Endothelial cell of umbilical vein (primary cell): ENCODE measurements at regions not wholly inside any gene's neighbourhood (a gene's known extent, or its start where the extent isn't known, plus 50 kb on each side); places are given as distances from the start of the nearest gene placed in this dataset.
"Not testable (repeated sequence)": the region's sequence is repeated elsewhere in the genome, so short reads cannot be mapped to it uniquely, and the experiment has no call there.

ENCODE experiments used
- BruUV-seq: library from RNA; stranded (reverse); fragments of 400-500 nt; replicated peaks from 2 replicates; lab custom pipeline; 2021; lab: Mats Ljungman, UMichigan
- CTCF ChIA-PET: fragments of 300-600, 350-600 bp; sonication (Branson Sonifier 250); formaldehyde crosslinking; loops from one replicate; lab custom pipeline; 2021; ENCODE audit warnings: antibody characterized with exemption, inconsistent platforms; lab: Charles Lee
- POLR2A ChIA-PET: fragments of 300-600, 350-600 bp; sonication (Branson Sonifier 250); formaldehyde crosslinking; loops from one replicate; lab custom pipeline; 2021; ENCODE audit warnings: antibody characterized with exemption, inconsistent platforms; lab: Charles Lee
- DNase-seq: peaks from one replicate; pipeline ENCODE4 v3.0.0-alpha.2; 2011; ENCODE audit warnings: low read depth, low spot score
- FAIRE-seq: peaks from 2 replicates; lab custom pipeline; 2011; peaks lifted over from hg19 to GRCh38; lab: Jason Lieb, UNC
- H2AFZ ChIP-seq: 2 replicates; pipeline ENCODE4 v1.6.0; 2012; ENCODE audit warnings: low read depth, low read length, control low read depth, inconsistent platforms
- H3K27ac ChIP-seq: 2 replicates; pipeline ENCODE4 v1.5.1; 2011; ENCODE audit warnings: low read depth, mild to moderate bottlenecking, control low read depth, low read length, moderate library complexity; ENCODE audit not compliant: insufficient read depth
- H3K27me3 ChIP-seq, 2 experiments: 2 replicates each; pipeline versions ENCODE4 v1.6.0 to v1.6.1; 2011; ENCODE audit warnings: low read length in 2 of 2, mixed read lengths in 1 of 2; ENCODE audit not compliant: control insufficient read depth in 2 of 2, insufficient read depth in 2 of 2
- H3K36me3 ChIP-seq, 2 experiments: 2 replicates in 1 of 2; 3 replicates in 1 of 2; pipeline ENCODE4 v1.5.1; 2011; ENCODE audit warnings: low read length in 2 of 2, mild to moderate bottlenecking in 1 of 2, moderate library complexity in 1 of 2; ENCODE audit not compliant: control insufficient read depth in 2 of 2, insufficient read depth in 2 of 2; ENCODE audit errors: extremely low read depth in 1 of 2
- H3K4me1 ChIP-seq: 3 replicates; pipeline ENCODE4 v1.5.1; 2011; ENCODE audit warnings: mild to moderate bottlenecking, low read length; ENCODE audit not compliant: control insufficient read depth, insufficient read depth; ENCODE audit errors: extremely low read depth
- H3K4me2 ChIP-seq: 2 replicates; pipeline ENCODE4 v1.6.1; 2011; ENCODE audit warnings: low read length, control low read depth, mixed read lengths; ENCODE audit not compliant: insufficient read depth
- H3K4me3 ChIP-seq, 3 experiments: fragments of 200-600 bp in 1 of 3; sonication (generic), shearing (Covaris generic) in 1 of 3; replicated peaks in 1 of 3; 2 replicates each; pipeline ENCODE4 v1.5.1; 2011 to 2016; ENCODE audit warnings: control low read depth in 3 of 3, low read length in 3 of 3, mild to moderate bottlenecking in 2 of 3, inconsistent platforms in 1 of 3, low read depth in 1 of 3, moderate library complexity in 1 of 3; ENCODE audit not compliant: insufficient read depth in 1 of 3
- H3K79me2 ChIP-seq: 2 replicates; pipeline ENCODE4 v1.6.0; 2012; ENCODE audit warnings: low read length, inconsistent platforms; ENCODE audit not compliant: control insufficient read depth, insufficient read depth
- H3K9ac ChIP-seq: replicated peaks from 2 replicates; pipeline ENCODE3; 2011; ENCODE audit warnings: low read length, control low read depth; ENCODE audit not compliant: insufficient read depth; ENCODE audit errors: extremely low read depth
- H3K9me1 ChIP-seq: replicated peaks from 3 replicates; pipeline ENCODE4 v1.6.0; 2011; ENCODE audit warnings: mild to moderate bottlenecking, low read length; ENCODE audit not compliant: control insufficient read depth, insufficient read depth; ENCODE audit errors: extremely low read depth
- H3K9me3 ChIP-seq: replicated peaks from 2 replicates; pipeline ENCODE4 v1.5.1; 2012; ENCODE audit warnings: low read length, inconsistent platforms; ENCODE audit not compliant: control insufficient read depth, insufficient read depth
- H4K20me1 ChIP-seq: replicated peaks from 2 replicates; pipeline ENCODE3; 2011; ENCODE audit warnings: mild to moderate bottlenecking, low read length; ENCODE audit not compliant: control insufficient read depth, insufficient read depth; ENCODE audit errors: extremely low read depth
- dilution Hi-C: fragments of 300-500 bp; cut with MboI; formaldehyde crosslinking; loops from one replicate; pipeline ENCODE4 v1.15.0; 2019; ENCODE audit warnings: low sequenced_read_pairs; ENCODE audit not compliant: extremely low pct_ligation_motif_present
- intact Hi-C: fragments of 100-400 bp; cut with micrococcal nuclease; formaldehyde crosslinking; loops from one replicate; pipeline ENCODE4 v1.10.0; 2022

DNA sequence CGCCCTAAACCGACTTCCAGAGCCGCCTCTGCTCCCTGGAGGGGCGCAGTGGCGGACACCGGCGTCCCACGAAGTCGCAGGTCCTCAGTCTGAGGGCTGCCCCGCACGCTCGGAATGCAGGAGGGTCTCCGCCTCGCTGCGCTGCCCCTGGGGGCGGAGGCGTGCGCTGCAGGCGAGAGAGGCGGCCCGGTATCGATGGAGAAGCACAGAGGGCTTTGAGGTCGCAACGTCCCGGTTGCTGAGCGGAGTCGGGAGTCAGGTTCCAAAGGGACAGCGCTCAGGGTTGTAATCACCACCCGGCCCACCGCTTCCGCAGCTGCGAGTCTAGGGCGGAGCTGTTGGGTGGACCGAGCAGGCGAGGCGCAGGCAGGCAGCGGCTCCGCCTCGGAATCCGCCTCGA lies 131.0 kb downstream of the POTEM start:
- H3K36me3 ChIP-seq, H3K27ac ChIP-seq, FAIRE-seq, DNase-seq, H3K4me3 ChIP-seq, H4K20me1 ChIP-seq, dilution Hi-C loops, H3K4me1 ChIP-seq, H3K9me3 ChIP-seq, H2AFZ ChIP-seq, H3K79me2 ChIP-seq, H3K4me2 ChIP-seq, BruUV-seq, H3K27me3 ChIP-seq, POLR2A ChIA-PET, intact Hi-C loops, CTCF ChIA-PET, H3K9ac ChIP-seq, H3K9me1 ChIP-seq: not testable (repeated sequence)

DNA sequence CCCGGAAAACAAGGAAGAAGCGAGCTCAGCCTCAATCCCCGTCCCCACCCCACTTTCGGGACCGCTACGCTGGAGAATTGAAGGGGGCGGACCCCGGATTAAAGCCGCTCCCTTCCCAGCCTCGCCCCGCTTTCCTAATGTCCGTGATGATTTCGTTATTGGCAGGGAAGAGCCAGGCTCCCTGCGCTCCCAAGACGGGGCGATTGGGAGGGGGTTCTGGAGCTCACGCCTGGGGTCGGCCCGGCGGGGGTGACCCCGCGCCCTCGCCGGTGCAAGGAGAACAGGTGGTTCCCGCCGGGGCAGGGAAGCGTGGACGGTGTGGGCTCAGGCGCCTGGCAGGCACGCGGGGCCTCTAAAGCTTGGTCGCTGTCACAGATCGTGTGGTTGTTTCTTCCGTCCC lies 131.5 kb downstream of the POTEM start:
- BruUV-seq, H3K79me2 ChIP-seq, CTCF ChIA-PET, FAIRE-seq, H3K27ac ChIP-seq, H3K9me1 ChIP-seq, H3K4me1 ChIP-seq, H3K9ac ChIP-seq, H3K27me3 ChIP-seq, H4K20me1 ChIP-seq, H3K4me3 ChIP-seq, intact Hi-C loops, dilution Hi-C loops, POLR2A ChIA-PET, H3K36me3 ChIP-seq, H3K9me3 ChIP-seq, H3K4me2 ChIP-seq, DNase-seq, H2AFZ ChIP-seq: not testable (repeated sequence)

DNA sequence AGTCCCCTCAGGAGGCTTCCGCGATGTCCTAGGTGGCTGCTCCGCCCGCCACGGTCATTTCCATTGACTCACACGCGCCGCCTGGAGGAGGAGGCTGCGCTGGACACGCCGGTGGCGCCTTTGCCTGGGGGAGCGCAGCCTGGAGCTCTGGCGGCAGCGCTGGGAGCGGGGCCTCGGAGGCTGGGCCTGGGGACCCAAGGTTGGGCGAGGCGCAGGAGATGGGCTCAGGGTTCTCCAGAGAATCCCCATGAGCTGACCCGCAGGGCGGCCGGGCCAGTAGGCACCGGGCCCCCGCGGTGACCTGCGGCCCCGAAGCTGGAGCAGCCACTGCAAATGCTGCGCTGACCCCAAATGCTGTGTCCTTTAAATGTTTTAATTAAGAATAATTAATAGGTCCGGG lies 132.1 kb downstream of the POTEM start:
- H3K27ac ChIP-seq, H3K9me1 ChIP-seq, H3K79me2 ChIP-seq, POLR2A ChIA-PET, BruUV-seq, DNase-seq, CTCF ChIA-PET, H3K9ac ChIP-seq, H3K9me3 ChIP-seq, H4K20me1 ChIP-seq, H3K4me2 ChIP-seq, FAIRE-seq, H3K4me3 ChIP-seq, H3K36me3 ChIP-seq, H2AFZ ChIP-seq, H3K4me1 ChIP-seq, dilution Hi-C loops, intact Hi-C loops, H3K27me3 ChIP-seq: not testable (repeated sequence)

DNA sequence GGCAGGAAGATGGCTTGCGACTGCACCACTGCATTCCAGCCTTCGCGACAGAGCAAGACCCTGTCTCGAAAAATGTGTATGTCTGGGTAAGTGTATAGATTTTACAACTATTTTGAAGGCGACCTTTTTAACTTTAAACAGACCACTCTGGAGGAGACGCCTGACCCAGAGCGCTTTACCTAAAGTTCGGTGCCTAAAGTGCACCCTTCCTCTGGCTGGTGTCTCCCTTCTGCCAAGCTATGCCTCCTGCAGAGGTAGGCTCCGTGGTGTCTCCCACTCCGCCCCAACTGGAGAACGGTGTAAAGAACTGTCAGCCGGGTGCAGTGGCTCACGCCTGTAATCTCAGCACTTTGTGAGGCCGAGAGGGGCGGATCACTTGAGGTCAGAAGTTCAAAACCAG lies 132.7 kb downstream of the POTEM start:
- DNase-seq, H3K27me3 ChIP-seq, BruUV-seq, dilution Hi-C loops, H3K9ac ChIP-seq, intact Hi-C loops, H3K27ac ChIP-seq, H3K4me3 ChIP-seq, H3K9me1 ChIP-seq, POLR2A ChIA-PET, H2AFZ ChIP-seq, H3K4me2 ChIP-seq, H3K4me1 ChIP-seq, H3K79me2 ChIP-seq, H3K36me3 ChIP-seq, H3K9me3 ChIP-seq, CTCF ChIA-PET, H4K20me1 ChIP-seq, FAIRE-seq: not testable (repeated sequence)
